SH-SY5Y (cell line): ENCODE measurements at regions not wholly inside any gene's neighbourhood (a gene's known extent, or its start where the extent isn't known, plus 50 kb on each side); places are given as distances from the start of the nearest gene placed in this dataset.

Experiments
- GATA2 ChIP-seq: IDR thresholded peaks from 2 replicates; pipeline ENCODE4 v1.6.1; 2011; ENCODE audit warnings: mild to moderate bottlenecking, low read depth, low read length
- GATA3 ChIP-seq: IDR thresholded peaks from 2 replicates; pipeline ENCODE4 v1.6.1; 2011; ENCODE audit warnings: low read depth, mild to moderate bottlenecking, low read length, moderate library complexity

DNA sequence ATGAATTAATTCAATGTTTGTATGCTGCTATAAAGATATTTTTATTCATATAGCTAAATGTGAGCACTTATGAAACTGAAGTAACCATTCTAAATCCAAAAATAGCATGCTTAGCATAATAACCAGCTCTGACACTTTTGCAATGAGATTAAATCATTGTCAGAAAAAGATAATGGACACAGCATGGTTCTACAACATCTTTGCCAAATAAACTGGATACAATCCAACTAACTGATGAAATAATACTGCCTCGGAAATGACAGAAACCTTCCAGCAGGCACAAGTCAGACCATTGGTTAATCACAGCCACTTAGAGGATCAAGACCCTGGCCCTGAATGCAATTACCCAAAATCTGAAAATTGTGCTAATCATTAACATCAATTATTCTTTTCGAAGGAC, 592.7 kb upstream of the ADGRL4 start:
- TF ChIP-seq GATA3 (no peak), GATA2 (no peak)
